Inferior parietal cortex (tissue), 1 donor: ENCODE measurements at regions not wholly inside any gene's neighbourhood (a gene's known extent, or its start where the extent isn't known, plus 50 kb on each side); places are given as distances from the start of the nearest gene placed in this dataset.
"Not testable (repeated sequence)": the region's sequence is repeated elsewhere in the genome, so short reads cannot be mapped to it uniquely, and the experiment has no call there.

Source experiments
- DNase-seq: peaks from one replicate; pipeline ENCODE4 v3.0.0-alpha.2; 2016; ENCODE audit errors: extremely low spot score

DNA sequence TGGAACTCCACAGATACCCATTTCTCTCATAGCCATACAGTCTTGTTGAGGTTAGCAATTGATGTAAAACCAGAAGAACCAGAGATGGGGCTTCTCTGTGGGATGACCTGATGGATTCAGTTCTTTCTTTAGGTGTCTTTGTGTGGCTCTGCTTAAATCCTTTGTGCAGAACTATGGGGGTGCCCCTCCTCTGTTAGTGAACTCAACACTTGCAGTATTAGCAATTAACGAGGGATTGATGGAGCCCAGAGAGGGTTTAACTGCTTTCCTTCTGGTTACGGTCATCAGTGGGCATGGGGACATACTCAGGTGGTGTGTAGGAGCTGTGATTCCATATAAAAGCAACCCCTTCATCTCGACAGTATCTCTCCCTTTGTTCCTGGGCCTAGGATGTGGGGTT, 406.8 kb upstream of the FAM98A start:
- DNase-seq, result no peak

DNA sequence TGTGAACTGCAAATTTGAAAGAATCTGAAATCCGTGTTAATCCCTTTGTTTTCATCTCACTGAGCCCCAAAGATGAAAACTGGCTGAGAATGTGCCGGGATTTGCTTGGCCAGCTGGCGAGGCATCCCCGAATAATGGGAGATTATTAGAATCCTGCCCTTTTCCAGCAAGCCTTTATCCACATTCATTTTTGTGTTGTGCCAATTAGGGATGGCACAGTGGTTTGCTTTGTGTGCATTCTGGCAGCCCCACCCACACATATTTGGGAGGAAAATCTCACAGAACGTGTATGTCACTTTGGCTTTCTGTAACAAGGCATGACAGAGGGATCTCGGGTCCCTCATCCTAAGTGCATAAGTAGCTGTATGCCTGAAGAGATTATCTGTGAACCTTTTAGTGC, 405.8 kb upstream of the FAM98A start:
- DNase-seq, result peak; percentile 43

DNA sequence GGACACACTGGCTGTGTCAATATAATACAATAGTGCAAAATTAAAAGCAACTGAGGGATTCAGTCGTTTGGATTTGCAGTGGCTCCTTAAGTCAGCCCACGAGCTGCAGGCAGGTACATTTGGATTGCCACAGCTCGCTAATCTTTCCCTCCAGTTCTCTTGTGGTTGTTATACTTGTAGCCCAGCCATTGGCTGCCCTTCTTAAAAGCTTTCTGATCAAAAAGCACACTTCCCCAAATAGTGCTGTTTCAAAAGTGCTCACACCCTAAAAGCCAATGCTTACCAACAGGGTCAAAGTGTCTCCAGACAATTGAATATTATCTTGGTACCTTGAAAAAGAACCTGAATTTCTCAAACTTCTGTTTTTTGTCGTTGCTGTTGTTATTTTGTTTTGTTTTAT, 404.7 kb upstream of the FAM98A start:
- DNase-seq, result no peak

DNA sequence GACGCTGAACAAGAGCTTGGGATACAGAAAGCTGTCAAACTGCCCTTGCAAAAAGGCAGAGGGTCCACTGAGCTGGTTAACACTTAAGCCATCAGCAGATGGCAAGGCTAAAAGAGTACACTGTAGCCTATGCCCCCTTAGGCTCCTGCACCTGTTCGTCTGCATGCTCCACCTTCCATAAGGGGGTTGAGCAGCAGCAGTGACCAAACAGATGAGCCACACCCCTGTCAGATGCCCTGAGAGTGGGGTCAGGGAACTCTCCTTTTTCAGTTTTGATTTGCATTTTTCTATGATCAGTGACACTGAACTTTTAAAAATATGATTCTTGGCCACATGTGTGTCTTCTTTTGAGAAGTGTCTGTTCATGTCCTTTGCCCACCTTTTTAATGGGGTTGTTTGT, 402.5 kb upstream of the FAM98A start:
- no peak for DNase-seq

DNA sequence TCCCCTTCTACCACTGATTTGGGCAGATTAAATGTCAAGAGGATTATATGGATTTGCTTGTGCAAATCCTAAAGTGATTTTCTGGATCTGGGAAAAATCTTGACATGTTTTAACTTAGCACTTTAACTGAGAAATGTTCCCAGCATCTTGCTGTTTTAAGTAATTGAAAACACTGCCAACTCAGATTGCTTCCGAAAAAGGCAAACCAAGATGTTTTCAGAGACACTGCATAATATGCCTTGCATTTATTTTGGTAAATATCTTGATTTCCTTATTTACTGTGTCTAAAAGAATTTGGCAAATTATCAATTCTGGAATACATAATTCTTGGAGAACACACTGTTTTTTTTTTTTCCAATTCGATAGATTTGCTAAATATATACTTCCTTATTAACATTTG, 385.0 kb upstream of the FAM98A start:
- DNase-seq, result peak; percentile 31

DNA sequence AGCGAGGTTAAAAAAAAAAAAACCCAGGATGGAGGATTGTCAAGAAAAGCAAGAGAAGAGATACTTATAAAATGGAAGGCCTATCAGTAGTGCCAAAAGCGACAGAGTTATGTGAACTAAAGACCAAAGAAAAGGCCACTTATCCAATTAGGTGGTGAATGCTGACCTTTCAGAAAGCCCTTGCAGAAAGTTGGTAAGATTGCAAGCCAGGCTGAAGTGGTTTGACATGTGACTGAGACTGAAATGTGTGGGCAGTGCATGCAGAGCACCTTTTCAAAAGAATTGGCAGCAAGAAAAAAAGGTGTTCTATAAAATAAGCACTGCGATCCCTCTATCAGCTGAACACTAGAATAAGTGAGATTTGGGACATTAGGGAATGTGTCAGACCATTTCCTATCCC, 379.4 kb upstream of the FAM98A start:
- no peak for DNase-seq

DNA sequence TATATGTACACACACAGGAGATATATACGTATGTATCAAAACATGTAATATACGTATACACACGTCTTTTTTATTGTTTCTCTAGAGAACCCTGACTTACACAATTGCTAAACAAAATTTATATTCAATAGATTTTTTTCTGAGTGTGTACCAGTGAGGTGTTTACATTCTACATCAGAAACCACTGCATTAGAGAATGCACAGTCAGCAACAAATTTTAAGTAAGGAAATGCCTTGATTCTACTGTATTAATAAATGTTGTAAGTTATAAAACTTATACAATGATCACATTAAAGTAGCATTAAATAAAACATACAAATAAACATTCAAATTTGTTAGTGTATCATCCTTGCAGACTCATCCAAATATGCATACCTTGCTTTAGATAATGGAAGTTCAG, 376.4 kb upstream of the FAM98A start:
- DNase-seq, result no peak

DNA sequence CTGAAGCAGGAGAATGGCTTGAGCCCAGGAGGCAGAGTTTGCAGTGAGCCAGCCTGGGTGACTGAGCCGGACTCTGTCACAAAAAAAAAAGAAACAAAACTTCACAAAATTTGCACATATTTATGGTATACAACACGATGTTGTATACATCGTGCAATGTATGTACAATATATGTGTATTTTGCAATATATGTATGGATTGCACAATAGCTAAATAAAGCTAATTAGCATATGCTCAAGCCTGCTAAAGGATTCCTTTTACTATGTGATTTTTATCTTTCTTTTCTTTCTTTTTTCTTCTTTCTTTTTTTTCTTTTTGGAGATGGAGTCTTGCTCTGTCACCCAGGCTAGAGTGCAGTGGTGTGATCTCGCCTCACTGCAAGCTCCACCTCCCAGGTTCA, 368.0 kb upstream of the FAM98A start:
- no peak for DNase-seq

DNA sequence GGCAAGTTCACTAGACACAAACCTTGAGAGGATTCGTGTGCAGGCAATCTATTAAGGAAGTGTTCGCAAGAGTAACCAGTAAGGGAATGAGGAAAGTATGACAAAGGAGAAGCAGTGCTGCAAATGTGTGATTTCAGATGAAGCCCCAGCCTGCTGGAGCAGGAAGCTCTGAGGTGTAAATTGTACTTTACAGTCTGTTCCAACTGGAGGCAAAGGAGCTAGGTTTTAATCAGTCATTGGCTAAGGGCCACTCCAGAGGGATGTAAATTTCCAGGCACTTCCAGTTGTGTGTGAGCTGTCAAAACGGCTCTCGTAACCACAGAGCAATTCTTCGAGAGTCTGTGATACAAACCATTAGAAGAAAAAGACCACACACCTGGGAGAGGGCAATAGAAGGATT, 359.5 kb upstream of the FAM98A start:
- no peak for DNase-seq

DNA sequence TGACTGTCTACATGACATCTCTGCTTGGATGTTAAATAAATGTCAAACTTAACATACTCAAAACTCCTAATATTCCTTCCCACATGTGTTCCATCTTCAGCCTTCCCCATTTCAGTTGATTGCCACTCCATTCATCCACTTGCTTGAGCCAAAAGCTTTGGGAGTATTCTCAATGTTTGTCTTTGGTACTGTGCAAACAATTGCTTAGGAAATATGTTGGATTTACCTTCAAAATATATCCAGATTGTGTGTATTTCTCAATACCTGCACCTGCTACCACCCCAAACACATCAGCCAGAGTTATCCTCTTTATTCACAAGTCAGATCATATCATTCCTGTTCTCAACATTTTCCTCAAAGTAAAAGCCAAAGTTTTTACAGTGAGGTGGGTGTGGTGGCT, 350.3 kb upstream of the FAM98A start:
- DNase-seq, result no peak

DNA sequence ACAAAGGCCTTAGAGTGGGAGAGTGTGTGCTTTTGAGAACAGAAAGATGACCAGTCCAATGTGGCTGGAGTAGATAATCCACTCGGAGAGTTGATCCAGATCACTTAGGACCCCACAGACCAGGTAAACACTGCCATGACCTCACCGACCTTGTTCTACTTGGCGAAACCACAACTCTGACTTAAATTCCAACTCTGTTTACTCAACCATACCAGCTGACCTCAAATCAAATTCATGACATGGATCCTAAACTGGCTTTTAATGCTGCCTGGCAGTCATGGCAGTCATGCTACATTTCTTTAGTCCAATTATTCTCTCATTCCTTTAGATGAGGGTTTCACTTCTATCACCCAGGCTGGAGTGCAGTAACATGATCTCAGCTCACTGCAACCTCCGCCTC, 347.1 kb upstream of the FAM98A start:
- DNase-seq, result no peak

DNA sequence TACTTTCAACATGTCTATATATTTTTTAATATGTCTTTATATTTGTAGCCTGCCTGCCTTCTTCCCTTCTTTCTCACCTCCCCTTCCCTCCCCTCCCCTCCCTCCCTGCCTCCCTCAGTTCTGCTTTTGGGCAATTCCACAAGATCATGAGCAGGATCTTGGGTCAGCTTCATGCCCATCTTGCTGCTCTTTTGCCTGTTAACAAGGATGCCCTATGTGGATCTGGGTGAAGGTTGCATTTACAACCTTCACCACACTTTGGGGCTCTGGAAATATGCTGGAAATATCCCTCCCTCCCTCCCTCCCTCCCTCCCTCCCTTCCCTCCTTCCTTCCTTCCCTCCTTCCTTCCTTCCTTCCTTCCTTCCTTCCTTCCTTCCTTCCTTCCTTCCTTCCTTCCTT, 334.1 kb upstream of the FAM98A start:
- DNase-seq, result no peak

DNA sequence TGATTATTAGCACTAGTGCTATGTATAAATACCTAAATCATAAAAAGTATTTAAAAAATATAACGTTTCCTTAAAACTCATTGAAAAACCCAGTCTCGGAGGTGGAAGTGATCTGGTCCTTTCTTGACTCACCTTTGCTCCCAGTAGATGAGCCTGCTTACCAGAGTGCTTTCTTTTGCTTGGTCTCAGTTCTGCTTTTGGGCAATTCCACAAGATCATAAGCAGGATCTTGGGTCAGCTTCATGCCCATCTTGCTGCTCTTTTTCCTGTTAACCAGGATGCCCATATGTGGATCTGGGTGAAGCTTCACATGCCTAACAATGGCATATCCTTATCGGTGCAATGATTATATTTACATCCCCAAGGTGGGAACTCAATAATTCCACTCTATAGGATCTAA, 332.1 kb upstream of the FAM98A start:
- no peak for DNase-seq

DNA sequence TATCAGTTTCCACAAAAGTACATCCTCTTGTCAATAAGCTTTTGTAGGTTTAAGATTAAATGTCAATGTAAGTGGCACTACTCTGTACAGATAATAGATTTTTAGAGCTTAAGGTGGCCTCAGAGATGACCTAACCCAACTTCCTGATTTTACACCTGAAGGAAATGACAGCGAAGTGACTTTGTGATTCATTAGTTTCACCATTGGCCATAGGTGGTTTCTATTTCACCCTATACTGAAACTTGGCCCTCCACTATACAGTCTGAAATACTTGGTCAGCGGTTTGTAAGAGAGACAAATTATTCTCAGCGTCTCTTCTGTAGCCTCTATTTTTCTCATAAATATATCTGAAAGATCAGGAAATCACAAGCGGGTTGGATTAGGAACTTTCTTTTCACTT, 330.4 kb upstream of the FAM98A start:
- no peak for DNase-seq

DNA sequence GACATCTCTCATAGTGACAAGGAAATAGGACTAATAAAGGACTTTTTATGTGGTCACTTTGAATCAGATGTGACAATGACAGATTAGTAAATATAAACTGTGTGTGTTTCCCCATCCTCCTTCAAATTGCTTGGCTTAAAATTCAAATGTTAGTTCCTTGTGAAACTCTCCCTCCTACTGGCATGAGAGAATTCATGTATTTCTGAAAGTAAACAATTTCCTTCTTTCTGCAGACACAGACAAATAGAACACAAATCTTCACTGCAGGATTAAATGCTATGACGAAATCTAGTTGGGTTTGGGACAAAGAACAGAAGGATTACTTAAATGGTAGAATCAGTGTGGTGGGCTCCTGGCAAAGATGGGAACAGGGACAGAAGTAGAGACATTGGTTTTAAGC, 328.7 kb upstream of the FAM98A start:
- DNase-seq, result no peak

DNA sequence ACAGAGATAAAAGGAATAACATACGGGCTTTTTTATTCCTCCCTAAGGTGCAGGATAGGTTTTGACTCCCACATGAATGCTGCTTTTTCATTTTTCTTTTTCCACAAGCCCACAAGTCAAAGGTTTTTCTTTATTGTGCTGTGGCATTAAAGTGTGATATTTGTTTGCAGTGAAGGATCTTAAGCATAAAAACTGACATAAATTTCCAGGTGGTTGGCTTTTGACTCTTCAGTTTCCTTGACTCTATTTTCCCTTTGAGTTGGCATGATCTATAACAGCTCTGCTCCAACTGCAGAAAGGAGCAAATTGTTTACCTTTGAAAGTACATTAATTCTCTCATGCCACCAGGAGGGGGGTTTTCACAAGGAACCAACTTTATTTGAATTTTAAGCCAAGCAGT, 326.2 kb upstream of the FAM98A start:
- no peak for DNase-seq

DNA sequence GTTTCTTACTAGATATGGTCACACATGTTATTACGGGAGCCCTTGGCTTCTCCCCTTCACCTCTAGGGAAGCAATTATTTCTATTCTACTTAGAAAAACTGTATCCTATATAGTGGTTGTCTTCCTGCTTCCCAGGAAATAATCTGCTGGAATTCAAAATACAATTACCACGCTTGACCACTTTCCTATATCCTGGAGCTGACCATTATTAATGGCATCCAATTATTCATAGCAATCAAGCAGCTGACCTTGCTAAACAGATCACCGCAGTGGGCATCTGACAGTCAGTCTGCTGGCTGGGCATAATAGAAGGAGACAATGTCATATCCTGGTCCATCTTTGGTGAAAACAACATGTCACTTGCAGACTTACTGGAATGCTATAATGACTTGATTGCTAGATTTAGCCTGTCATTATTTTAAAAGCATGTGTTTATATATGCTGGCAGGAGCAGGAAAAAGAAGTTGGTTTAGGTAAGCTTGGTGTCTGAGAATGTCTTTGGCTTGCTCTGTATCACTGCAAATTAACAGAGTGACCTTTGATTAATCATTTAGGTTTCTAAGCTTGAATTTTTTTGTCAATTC, 325.6 kb upstream of the FAM98A start:
- no peak for DNase-seq

DNA sequence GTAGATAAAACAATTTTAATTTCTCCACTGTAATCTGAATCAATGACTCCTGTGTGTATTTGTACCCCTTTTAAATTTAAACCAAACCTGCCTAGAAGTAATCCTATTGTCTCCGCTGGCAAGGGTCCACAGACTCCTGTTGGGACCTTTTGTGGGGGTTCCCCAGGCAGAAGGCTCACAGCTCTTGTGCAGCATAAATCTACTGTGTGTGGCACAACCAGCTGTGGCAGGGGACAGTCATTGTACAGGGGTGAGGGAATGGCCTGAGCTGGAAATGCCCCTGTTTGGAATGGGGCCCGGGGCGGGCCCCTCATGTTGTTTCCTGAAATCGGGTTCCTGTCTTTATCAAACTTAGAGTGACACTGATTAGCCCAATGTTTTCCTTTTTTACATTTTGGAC, 318.2 kb upstream of the FAM98A start:
- no peak for DNase-seq

DNA sequence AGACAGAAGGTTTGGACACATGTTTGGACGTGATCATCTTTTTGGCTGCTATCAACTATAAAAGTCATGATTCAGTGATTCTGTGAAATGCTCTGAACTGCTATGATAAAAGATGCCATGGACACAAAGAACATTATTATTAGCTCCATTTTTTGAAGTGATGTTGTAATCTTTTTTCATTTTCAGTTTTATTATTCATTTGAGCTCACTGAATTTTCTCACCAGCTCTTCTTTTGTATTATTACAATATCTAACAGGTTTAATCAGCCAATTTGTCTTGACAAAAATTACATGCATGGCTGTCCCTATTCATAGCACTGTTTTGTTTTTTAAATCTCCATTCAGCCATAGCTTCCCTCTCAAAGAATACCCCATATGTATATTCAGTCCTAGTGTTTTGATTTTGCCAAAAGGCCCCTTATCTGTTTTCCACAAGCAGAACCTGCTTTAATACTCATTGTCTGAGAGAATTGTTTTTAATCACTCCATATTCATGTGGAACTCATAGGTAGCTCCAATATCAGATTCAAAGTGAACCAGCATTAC, 314.0 kb upstream of the FAM98A start:
- DNase-seq, result no peak

DNA sequence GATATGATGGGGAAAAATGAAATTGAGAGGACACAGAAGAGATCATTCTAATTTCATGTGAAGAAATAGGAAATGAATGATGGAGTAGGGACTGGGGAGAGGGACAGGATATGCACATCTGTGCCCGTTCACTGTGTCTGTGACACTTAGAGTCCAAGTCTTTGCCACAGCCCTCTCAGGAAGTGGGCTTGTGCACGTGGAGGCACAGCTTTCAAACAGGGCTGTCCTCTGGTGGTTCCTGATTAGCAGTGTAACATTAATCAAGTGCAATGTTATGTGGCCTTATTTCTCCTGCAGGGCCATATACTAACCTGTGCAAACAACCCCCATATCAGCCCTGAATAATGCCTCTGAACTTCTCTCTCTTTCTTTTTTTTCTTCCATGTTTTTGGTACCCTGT, 312.2 kb upstream of the FAM98A start:
- DNase-seq, result no peak

DNA sequence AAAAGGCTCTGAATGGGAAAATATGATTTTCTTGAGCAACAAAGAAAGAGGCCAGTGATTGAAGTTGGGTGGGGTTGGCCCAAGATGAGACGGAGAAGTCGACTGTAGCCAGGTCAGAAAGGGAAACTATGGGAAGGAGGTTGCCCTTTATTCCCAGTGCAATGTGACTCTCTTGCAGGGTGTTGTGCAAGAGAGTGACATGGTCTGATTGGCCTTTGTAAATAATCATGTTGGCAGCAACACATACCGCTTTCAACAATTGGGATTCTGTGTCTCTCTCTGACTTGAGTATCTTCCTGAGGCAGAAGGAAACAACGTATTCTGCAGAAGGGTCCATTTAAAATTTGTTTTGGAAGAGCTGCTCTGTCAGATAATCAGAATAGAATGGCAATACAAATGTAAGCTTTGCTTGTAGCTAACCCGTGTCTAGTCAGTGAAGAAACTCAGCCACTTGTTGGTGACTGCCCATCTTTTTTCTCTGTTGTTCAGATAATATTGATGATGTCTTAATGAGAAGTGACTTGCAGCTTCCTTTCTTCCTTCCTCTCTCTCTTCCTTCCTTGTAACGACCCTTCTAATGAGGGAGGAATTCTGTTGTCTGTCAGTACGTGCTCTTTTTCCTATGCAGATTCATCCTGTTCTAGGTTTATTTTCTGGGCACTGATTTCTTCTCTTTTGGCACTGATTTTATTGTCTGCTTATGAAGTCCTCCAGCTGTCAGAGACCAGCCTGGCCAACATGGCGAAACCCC, 311.0 kb upstream of the FAM98A start:
- no peak for DNase-seq

DNA sequence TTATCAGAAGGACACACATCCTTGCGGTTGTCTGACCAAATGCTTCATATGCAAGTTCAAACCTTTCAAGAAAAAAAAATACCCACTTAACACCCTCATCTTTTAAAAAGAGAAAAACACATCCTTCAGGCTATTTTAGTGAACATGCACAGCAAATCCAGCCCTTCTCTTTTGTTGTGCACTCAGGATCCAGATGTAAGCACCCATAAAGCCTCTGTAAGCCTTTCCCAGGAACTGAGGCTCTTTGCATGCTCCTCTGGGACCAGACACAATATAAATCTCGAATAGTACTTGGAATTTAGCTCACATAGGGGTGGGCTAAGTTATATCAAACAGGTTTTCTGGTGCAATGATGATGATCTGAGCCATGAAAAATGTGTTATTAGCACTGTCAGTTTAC, 308.8 kb upstream of the FAM98A start:
- DNase-seq, result no peak

DNA sequence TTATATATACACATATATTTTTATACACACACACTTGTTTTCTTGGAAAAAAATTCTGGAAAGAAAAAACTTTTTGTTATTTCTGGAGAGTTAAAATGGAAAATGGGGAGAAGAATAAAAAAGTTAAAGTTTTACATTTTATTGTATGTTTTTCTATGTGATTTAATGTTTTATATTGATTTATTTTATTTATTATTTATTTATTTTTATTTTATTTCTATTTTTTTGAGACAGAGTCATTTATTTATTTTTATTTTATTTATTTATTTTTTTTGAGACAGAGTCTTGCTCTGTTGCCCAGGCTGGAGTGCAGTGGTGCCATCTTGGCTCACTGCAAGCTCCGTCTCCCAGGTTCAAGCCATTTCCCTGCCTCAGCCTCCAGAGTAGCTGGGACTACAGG, 307.0 kb upstream of the FAM98A start:
- DNase-seq, result not testable (repeated sequence)

DNA sequence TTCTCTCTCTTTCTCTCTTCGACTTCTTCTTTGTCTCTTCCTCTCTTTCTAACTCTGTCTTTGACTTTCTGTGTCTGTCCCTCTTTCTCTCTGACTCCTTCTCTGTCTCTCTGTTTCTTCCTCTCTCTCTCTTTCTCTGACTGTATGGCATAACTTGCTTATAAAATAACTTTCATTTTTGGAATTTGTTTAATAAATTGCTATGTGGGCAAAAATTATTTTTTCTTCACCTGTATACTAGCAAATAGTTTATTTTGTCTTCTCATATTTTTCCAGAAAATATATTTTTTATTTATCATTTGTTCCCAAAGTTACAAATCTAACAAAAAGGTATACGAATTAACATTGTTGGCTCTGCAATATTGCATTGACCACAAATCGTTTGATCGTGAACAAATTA, 305.7 kb upstream of the FAM98A start:
- no peak for DNase-seq
